NCI-H2227 (cell line): ENCODE measurements at regions not wholly inside any gene's neighbourhood (a gene's known extent, or its start where the extent isn't known, plus 50 kb on each side); places are given as distances from the start of the nearest gene placed in this dataset.

Experiments used
- DNase-seq: peaks from one replicate; lab custom pipeline; 2025; ENCODE audit not compliant: unreplicated experiment; lab: John Stamatoyannopoulos, UW

DNA sequence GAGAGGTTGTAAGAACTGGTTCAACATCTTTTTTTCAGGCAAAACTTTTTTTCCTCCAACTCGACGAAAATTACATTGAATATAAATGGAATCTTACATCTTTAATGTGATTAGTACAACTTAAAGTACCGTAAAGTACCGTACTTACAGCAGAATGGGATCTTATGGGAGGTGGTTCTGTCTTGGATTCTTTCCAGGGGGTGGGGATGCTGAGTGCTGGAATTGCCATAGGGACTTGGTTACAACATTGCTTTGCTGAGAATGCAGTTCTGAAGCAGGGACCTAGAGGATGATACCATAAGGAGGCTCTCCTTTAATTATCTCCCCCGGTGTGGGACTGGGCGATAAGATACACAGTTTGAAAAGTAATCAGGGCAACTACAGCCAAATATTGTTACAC lies 186.4 kb downstream of the KLF5 start:
- no peak for DNase-seq

DNA sequence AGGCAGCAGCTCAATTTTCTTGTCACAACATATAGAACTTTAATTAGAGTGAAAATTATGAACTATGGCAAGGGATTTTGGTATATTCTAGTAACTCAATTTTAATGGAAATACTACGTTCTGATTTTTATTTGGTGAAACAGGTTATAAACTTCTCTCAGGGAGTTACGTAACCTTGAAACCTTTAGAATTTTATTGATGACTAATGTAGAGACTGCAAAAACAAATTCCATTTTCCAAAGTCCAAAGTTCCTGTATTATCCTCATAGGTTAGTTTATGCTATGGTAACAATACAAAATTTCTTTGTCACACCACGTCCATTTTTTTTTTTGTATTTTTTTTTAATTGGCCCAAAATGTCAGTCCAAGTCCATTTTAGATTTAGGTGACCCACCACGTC lies 185.7 kb downstream of the KLF5 start:
- no peak for DNase-seq

DNA sequence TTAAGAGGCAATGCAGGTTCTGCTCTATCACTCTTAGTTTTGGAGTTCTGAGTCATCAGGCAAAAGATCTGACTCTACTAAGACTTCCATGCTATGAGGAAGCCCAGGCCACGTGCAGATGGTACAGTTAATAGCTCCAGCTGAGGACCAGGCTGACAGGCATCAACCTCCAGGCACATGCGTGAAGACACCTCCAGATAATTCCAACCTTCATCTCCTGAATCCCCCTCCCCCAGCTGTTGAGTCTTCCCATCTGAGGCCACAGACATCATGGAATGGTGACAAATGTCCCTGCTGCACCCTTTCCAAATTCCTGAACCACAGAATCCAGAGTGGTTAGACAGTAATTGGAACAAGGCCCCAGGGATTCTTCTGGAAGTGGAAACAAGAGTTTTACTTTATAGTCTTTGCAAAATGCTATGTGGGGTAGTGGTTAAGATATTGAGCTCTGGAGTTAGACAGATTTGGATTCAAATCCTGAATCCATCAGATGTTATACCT lies 183.8 kb downstream of the KLF5 start:
- no peak for DNase-seq

DNA sequence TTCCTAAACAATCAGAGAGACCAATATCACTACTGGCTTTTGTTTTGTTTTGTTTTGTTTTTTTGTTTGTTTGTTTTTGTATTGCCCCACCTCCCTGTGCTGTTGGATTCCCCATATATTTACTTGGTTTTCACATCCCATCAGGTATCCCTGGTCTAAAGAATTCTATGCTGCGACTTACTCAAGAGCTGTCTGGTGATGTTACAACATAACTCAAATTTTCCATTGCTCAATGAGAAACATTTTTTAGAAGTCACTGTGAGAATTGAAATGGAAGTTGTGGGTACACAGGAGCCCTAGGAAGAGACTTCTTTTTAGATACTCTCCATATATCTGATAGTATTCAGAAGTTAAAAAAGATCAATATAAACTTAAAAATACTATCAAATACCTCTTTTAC lies 181.4 kb downstream of the KLF5 start:
- no peak for DNase-seq

DNA sequence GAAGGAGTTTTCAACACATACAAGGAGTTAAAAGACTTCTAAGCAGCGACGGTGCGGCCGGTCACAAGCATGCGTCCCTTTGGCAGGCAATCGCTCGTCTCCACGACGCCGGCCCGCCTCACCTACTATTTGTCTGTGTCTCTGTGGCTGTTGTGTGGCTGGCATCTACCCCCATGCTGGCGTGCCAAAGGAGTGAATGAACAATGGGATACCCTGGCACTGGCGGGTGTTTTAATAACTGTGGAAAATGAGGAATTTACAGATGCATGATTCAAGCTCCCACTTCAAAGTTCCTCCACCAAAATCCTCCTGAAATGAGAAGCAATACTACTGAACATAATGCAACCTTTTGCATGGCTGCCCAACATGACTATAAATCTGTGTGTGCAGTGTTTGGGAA lies 176.6 kb downstream of the KLF5 start:
- no peak for DNase-seq

DNA sequence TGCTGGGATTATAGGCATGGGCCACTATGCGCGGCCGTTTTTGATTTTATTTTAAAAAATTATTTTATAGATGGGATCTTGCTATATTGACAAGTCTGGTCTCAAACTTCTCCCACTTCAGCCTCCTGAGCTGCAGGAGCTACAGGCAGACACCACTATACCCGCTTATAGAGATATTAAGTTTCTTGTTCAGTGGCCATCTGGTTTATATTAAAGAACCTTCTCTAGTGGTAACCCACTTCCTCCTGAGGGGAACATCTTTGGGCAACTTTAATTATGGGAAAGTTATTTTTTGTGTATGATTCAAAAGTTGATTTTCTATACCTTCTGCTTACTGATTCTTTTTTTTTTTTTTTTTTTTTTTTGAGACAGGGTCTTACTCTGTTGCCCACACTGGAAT lies 172.7 kb downstream of the KLF5 start:
- DNase-seq, result no peak

DNA sequence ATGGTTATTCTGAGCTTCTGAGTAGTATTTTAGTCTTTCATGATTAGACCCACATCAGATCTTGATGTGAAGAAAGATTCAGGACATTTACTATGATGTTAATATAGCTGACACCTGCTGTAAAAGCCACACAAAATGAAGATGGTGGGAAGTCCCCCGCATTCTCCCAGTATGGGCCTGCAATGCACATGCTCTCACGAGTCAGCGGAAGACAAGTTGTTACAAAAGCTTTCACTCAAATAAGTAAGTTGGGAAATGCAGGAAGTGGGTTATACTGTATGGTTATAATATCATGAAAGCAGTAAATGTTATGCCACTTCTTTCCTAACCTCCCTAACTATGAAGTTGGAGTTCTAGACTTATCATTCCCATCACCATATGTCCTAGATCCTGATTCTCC lies 171.9 kb downstream of the KLF5 start:
- DNase-seq, result no peak

DNA sequence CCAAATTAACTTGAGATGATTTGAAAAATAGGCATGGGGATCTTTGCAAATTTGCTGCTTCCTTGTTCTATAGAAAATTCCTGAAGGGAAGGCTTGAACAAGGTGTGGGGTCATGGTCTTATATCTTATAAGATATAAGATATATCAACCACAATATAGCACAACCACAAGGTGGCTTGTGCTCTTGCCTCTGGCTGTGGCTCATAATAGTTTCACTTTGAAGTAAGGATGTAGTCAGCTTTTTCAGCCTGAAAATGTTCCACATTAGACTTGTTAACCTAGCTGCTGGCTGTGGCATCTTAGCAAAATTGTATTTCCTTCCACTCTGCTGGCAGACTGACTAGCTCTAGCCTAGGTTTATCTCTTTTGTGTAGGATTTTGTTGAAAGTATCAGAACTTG lies 169.7 kb downstream of the KLF5 start:
- DNase-seq, result no peak

DNA sequence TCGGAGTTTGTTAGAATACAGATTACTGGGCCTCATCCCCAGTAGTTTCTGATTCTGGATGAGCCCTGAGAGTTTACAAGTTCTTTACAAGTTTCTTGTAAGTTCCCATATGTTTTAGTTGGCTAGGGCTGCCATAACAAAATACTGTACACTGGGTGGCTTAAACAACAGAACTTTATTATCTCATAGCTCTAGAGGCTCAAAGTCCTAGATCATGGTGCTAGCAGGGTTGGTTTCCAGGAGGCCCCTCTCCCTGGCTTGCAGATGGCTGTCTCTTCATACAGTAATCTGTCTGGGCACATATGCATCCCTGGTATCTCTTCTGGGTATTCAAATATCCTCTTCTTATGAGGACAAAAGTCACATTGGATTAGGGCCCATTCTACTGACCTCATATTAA lies 167.2 kb downstream of the KLF5 start:
- no peak for DNase-seq

DNA sequence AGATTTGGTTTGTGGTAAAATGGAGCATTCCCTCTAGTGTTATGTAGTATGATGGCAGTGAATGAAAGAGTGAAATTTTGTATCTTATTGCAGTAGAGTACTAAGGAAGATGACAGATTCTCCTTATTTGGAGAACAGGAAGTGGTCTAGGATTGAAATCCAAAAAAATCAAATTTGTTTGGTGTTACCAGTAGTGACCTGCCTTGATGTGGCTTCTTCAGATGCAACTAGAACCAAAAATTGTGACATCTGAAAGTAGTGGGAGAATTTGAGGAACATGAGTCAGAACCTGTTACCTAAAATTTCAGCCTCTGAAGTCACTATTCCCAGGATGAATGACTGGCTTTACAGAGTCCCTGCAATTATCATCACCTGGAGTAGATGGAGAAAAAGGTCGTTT lies 165.9 kb downstream of the KLF5 start:
- no peak for DNase-seq

DNA sequence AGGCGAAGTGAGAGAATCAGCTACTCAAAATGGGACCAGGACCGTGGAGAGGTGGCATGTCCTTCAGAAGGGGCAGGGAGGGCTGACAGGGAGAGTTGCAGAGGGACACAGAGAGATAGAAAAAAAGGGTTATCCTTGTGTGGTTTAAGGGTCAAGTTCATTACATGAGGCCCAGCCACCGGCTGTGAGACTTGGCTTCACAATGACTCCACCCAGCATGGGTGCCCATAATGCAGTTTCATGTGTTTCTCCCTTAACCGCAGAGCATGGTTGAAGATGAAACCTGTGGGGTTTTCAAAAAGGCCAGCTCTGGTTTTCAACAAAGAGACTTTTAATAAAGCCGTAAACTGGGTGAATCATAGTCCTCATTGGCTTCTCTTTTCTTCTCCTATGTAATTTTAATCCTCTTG lies 164.6 kb downstream of the KLF5 start:
- DNase-seq, result no peak

DNA sequence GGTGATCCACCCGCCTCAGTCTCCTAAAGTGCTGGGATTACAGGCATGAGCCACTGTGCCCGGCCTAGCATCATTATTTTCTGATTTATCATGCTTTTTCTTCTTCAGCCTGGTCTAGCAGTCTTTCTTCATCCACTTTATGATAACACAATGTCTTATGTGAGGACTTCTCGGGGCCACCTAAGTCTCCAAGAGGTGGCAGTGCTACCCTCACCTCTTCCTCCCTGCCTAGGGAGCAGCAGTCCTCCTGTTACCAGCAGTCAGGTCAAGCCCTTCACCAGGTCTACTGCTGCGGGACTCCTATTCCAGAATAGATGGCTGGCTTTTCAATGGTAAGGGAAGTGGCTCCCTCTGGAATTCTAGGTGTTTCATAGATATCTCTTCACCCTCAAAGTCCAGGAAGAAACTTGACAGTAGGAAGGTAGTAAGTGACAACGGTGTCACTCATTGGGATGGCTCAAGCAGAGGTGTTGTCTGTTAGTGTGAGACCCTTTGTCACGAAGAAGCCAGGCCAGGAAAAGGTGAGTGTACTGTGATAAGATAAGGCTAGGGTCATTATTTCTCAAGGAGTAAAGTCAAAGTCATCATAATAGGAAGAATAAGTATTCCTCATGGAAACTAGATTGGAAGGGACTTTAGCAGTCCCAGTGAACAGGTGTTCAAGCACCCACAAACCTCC lies 164.0 kb downstream of the KLF5 start:
- no peak for DNase-seq

DNA sequence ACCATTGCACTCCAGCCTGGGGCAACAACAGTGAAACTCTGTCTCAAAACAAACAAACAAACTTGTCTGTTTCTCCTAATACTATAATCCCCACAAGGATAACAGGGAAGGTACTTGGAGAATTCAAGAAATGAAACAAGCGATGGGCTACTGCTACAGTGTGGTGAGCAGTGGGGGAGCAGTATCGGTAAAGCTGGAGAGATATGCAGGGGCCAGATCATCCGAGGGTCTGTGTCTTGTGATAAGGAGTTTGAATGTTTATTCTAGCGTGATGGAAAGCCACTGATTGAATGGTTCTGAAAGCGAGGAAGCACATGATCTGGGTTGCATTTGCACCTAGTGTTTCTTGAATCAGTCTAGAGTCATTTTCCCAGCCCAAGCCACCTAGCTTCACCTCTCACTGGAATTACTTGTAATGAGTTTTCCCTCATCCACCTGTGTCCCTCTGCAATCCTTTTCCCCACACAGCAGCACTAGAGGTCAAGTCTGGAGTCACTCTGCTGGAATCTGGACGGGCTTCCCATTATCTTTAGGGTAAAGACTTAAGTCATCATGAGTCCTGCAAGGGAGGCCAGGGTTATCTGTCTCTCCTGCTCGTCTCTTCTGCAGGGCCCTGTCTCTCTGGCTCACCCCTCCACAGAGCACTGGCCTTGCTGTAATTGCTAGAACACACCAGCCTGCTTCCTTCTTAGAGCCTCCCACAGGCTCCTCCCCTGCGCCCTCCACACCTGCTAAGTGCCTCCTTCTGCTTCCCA lies 162.3 kb downstream of the KLF5 start:
- DNase-seq, result no peak

DNA sequence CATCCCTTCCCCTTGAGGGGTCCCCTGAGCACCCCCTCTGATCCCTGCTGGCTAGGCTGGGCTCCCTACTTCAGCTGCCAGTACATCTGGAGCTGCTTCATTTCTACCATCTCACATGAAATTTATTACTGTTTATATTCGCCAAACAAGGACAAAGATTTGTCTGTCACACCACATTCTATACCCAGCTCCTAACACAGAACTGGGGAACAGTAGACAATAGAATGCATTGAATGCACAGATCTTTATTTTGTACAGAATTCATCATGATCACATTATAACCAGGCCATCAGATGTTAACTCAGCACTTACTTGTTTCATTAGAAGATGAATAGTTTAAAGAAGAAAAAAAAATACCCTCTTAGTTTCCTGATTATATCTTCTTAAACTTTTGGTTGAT lies 159.4 kb downstream of the KLF5 start:
- DNase-seq, result no peak

DNA sequence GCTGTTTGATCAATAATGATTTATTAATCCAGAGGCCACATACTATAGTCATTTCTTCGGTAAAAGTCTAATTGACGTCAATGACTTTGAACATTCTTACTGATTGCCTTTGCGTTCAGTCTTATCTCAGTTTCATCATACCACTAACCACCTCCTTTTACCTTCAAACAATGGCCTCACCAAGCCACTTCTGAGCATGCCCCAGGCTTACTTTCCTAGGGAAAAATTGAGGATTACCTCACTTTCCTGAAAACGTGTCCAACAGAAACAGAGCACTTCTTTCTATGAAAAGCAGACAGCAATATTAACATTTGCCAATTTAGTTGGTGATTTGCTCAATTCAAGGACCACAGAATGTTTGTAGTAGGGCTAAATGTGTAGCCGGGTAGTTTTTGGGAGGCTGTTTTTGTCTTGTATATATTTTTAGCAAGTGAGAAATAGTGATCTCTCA lies 157.6 kb downstream of the KLF5 start:
- no peak for DNase-seq

DNA sequence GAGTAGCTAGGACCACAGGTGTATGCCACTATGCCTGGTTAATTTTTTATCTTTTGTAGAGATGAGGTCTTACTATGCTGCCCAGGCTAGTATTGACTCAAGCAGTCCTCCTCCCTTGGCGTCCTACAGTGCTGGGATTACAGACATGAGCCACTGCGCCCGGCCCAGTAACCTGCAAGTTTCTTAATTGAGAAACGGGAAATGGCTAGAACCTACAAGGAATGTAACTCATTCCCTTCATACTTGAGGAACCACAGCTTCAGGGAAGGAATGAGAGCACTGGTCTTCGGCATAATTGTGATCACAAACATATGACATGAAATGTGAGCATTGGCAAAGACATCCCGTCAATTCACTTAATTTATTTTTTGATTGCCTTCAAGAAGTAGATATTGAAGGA lies 157.0 kb downstream of the KLF5 start:
- DNase-seq, result no peak

DNA sequence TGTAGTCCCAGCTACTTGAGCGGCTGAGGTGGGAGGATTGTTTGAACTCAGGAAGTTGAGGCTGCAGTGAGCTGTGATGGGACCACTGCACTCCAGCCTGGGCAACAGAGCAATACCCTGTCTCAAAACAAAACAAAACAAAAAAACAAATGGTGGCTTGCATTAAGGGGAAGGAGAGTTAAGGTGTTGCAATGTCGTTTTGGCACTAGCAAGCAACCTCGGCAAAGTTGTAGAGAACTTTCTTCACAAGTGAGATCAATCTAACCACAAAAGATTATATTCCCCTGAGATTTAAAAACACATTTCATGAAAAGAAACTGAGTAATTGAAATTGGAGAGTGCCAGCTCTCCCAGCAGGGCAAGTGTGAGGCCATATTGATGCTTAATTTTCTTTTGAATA lies 153.7 kb downstream of the KLF5 start:
- no peak for DNase-seq

DNA sequence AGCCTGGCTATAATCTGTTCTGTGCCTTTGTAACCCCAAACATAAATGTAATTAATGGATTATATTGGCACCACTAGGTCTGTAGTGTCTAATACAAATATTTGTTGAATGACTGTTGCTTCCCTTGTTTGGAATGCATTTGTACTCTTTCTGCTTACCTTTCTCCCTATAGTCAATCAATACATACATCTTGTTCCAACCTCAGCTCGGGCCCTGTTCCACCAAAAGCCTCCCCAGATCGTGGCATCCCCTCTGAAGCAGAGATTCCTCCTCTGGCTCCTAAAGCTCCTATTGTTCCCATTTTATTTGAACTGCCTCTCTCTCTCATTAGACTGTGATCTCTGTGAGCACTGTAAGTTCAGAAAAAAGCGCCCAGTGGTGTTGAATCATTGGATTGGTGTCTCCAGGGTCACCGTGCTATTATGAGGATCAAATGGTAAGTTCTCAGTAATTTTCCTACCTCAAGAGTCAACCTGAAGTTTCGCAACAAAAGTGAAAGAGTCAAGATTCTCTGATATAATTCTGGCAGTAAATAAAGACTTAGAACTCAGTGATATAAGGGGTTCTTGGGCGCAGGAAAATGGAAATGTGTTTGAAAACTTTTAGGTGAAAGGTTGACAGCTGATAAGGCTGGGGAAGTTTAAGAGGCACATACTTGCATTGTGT lies 151.5 kb downstream of the KLF5 start:
- no peak for DNase-seq

DNA sequence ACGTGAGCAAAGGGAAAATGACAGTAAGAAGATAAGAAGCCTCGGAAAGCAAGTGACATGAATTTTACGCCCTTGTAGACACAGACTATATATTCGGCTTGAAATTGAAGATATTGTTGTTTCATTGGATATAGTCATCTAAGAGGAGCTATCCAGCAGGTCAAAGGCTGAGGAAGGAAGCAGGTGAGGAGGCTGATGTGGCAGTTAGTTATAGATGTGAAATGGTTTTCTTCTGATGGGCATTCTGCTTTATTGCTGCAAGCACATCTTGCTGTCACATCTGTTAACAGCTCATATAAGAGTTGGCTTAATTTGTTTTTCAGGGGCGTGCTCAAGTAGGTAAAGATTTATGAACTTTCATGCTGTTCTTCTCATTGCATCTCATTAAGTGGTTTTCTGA lies 146.1 kb downstream of the KLF5 start:
- DNase-seq, result no peak

DNA sequence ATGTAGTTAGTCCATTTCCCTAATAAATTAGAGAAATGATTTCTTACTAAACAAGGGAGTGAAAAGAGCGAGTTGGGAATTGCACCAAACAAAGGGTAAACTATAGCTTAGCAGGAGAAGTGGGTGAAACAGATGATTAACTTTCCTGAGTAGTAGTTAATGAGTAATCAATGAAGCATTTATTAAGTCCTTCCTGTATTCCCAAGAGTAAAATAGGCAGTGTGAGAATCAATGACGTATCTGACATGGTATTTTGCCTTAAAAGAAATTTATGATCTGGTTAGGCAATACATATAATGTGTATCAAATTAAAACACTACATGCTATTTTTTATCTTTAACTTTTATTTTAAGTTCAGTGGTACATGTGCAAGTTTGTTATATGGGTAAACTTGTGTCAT lies 142.8 kb downstream of the KLF5 start:
- no peak for DNase-seq

DNA sequence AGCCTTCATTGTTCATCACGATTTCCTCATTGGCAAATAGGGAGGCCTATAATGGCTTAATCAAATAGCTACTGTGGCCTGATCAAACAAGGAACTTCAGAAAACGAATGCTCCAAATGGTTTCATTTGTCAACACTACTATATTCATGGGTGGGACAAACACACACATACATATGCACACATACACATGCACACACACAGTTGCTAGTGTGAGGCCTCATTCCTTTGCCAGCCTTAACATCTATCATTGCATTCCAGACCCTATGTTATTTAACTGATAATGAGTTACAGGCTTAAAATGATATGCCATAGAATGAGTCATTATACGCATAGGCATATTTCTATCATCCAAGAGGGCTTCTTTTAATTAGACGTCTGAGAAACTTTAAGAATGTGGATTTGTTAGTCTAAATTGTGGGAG lies 140.2 kb downstream of the KLF5 start:
- DNase-seq, result no peak

DNA sequence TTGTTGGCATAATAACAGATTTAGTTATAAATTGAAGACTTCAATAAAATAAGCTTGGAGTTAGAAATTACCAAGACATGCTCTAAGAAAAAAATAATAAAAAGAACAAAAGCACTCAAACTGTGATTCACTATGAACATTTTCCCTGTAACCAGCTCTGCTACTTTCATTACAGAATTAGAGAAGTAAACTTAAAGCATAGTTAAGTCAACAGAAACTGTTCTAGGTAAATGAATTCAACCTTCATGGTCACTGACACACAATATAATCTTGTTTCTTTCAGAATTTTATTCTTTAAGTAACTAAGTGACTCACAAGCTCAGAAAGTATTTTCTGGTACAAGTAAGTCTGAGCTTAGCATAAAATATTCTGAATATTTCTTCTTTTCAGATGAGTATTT lies 136.3 kb downstream of the KLF5 start:
- no peak for DNase-seq
